GM19463 (cell line): ENCODE measurements at regions not wholly inside any gene's neighbourhood (a gene's known extent, or its start where the extent isn't known, plus 50 kb on each side); places are given as distances from the start of the nearest gene placed in this dataset.
"Not testable (repeated sequence)": the region's sequence is repeated elsewhere in the genome, so short reads cannot be mapped to it uniquely, and the experiment has no call there.

ENCODE experiments used
- ATAC-seq: cut with Tn5 transposase; IDR thresholded peaks from one replicate; pipeline ENCODE4 v1.9.1; 2021; ENCODE audit warnings: mild to moderate bottlenecking, moderate library complexity; ENCODE audit not compliant: unreplicated experiment

GRCh38 chr7:96562458-96562857 is 147.2 kb downstream of the SEM1 start:
- ATAC-seq = no peak

GRCh38 chr7:96561892-96562291 is 147.8 kb downstream of the SEM1 start:
- ATAC-seq = no peak

GRCh38 chr7:96558530-96558929 is 151.1 kb downstream of the SEM1 start:
- ATAC-seq = no peak

GRCh38 chr7:96558093-96558492 is 151.6 kb downstream of the SEM1 start:
- ATAC-seq = no peak

- ATAC-seq = not testable (repeated sequence)
Observed at GRCh38 chr7:96557598-96557997, 152.0 kb downstream of the SEM1 start.

- no peak for ATAC-seq
Observed at GRCh38 chr7:96548664-96549063, 161.0 kb downstream of the SEM1 start.

- ATAC-seq = no peak
Observed at GRCh38 chr7:96547371-96547811, 162.3 kb downstream of the SEM1 start.

- ATAC-seq = no peak
Observed at GRCh38 chr7:96546426-96546825, 163.2 kb downstream of the SEM1 start.

- no peak for ATAC-seq
Observed at GRCh38 chr7:96539471-96539870, 170.2 kb downstream of the SEM1 start.

- no peak for ATAC-seq
Observed at GRCh38 chr7:96538632-96539031, 171.0 kb downstream of the SEM1 start.

GRCh38 chr7:96534221-96534620 is 175.4 kb downstream of the SEM1 start:
- ATAC-seq = no peak

GRCh38 chr7:96532428-96532935 is 177.2 kb downstream of the SEM1 start:
- ATAC-seq = no peak

GRCh38 chr7:96531331-96531730 is 178.3 kb downstream of the SEM1 start:
- ATAC-seq = no peak

- ATAC-seq = no peak
Observed at GRCh38 chr7:96530786-96531185, 178.9 kb downstream of the SEM1 start.

- no peak for ATAC-seq
Observed at GRCh38 chr7:96527133-96527827, 182.4 kb downstream of the SEM1 start.

GRCh38 chr7:96526496-96526895 is 183.2 kb downstream of the SEM1 start:
- no peak for ATAC-seq

- no peak for ATAC-seq
Observed at GRCh38 chr7:96521068-96521894, 188.4 kb downstream of the SEM1 start.

GRCh38 chr7:96508371-96508770 is 186.5 kb upstream of the SLC25A13 start:
- ATAC-seq = no peak

- ATAC-seq = no peak
Observed at GRCh38 chr7:96503597-96503996, 181.7 kb upstream of the SLC25A13 start.

- ATAC-seq = no peak
Observed at GRCh38 chr7:96501318-96501717, 179.4 kb upstream of the SLC25A13 start.

GRCh38 chr7:96499532-96499931 is 177.6 kb upstream of the SLC25A13 start:
- no peak for ATAC-seq

- ATAC-seq = no peak
Observed at GRCh38 chr7:96497567-96497966, 175.7 kb upstream of the SLC25A13 start.
